Endothelial cell (in vitro differentiated cells): ENCODE measurements at regions not wholly inside any gene's neighbourhood (a gene's known extent, or its start where the extent isn't known, plus 50 kb on each side); places are given as distances from the start of the nearest gene placed in this dataset.

ENCODE experiments used
- DNase-seq: peaks from one replicate; pipeline ENCODE4 v3.0.0; 2021; ENCODE audit warnings: low spot score
- H3K27ac Mint-ChIP-seq: one replicate; pipeline ENCODE4 v1.8.0; 2021; ENCODE audit warnings: mixed read lengths, inconsistent platforms; ENCODE audit not compliant: unreplicated experiment
- H3K27me3 Mint-ChIP-seq: one replicate; pipeline ENCODE4 v1.8.0; 2021; ENCODE audit warnings: mild to moderate bottlenecking, moderate library complexity, mixed read lengths, inconsistent platforms; ENCODE audit not compliant: unreplicated experiment
- H3K36me3 Mint-ChIP-seq: one replicate; pipeline ENCODE4 v1.8.0; 2021; ENCODE audit warnings: mild to moderate bottlenecking, low read depth, mixed read lengths, inconsistent platforms; ENCODE audit not compliant: unreplicated experiment
- H3K4me1 Mint-ChIP-seq: one replicate; pipeline ENCODE4 v1.8.0; 2021; ENCODE audit warnings: mild to moderate bottlenecking, mixed read lengths, inconsistent platforms; ENCODE audit not compliant: unreplicated experiment
- H3K4me3 Mint-ChIP-seq: one replicate; pipeline ENCODE4 v1.8.0; 2021; ENCODE audit warnings: mild to moderate bottlenecking, mixed read lengths, inconsistent platforms; ENCODE audit not compliant: unreplicated experiment
- H3K9me3 Mint-ChIP-seq: one replicate; pipeline ENCODE4 v1.8.0; 2021; ENCODE audit warnings: mixed read lengths, inconsistent platforms; ENCODE audit not compliant: unreplicated experiment
- CTCF ChIP-seq: fragments of 200-600 bp; sonication (generic); IDR thresholded peaks from one replicate; pipeline ENCODE4 v1.5.0; 2021; ENCODE audit warnings: antibody characterized with exemption; ENCODE audit not compliant: unreplicated experiment

GRCh38 chr2:8436585-8436984 is 245.3 kb upstream of the ID2 start:
- H3K4me3 Mint-ChIP-seq, result no peak overlapping the region
- H3K27me3 Mint-ChIP-seq, result no peaks in the 10 kb centered on the region
- H3K36me3 Mint-ChIP-seq, result no peaks in the 10 kb centered on the region
- no peak overlapping the region for H3K27ac Mint-ChIP-seq
- no peaks in the 10 kb centered on the region for H3K9me3 Mint-ChIP-seq
- TF ChIP-seq CTCF, result no peak
- no peak for DNase-seq
- no peaks in the 10 kb centered on the region for H3K4me1 Mint-ChIP-seq

DNA sequence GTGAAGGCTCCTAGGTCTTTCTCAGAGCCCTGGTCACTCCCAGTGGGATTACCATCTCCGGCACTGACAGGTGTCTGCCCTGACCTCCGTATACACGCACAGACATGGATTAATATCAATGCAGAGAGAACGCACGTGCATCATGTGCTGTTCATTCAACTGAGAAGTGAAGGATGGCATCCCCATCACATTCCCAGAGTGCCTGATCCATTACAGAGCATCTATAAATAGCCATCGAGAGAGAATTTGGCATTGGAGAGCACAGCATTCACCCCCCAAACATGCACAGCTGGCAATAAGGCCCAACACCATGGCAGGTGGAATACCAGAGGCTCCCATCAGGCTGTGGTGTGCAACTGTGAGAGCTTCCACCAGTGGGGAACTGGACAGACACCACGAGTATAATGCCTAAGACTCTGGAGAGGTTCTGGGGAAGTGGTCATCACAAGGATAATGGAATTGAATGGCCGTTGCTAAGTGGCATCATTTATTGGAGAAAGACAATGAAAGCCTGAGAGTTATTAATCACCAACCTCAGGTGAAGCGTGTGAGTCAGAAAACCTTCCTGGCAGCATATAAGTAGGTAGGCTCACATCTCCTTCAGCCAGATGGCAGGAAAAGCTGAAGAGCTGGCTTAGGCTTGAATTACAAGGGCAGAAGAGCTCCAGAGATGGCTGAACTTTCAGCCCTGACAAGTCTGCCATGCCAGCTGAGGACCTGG is 244.5 kb upstream of the ID2 start:
- Mint-ChIP-seq H3K27ac (no peak overlapping the region), H3K27me3 (no peaks in the 10 kb centered on the region), H3K36me3 (no peaks in the 10 kb centered on the region), H3K9me3 (no peaks in the 10 kb centered on the region), H3K4me1 (no peaks in the 10 kb centered on the region), H3K4me3 (no peak overlapping the region)
- no peak for TF ChIP-seq CTCF
- DNase-seq, result no peak

DNA sequence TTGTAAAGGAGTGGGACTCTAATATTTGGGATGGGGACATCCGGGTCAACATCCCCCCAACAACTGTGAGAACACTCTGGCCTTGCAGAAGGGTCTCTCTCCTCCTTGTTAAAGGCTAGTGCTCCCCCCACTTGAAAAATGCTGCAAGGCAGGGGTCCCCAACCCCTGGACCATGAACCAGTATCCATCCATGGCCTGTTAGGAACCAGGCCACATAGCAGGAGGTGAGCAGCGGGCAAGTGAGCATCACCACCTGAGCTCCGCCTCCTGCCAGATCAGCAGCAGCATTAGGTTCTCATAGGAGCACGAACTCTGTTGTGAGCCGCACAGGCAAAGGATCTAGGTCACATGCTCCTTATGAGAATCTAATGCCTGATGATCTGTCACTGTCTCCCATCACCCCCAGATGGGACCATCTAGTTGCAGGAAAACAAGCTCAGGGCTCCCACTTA is 243.9 kb upstream of the ID2 start:
- no peak overlapping the region for H3K4me3 Mint-ChIP-seq
- H3K9me3 Mint-ChIP-seq, result no peaks in the 10 kb centered on the region
- H3K27me3 Mint-ChIP-seq, result no peaks in the 10 kb centered on the region
- no peaks in the 10 kb centered on the region for H3K36me3 Mint-ChIP-seq
- no peak overlapping the region for H3K27ac Mint-ChIP-seq
- DNase-seq, result no peak
- H3K4me1 Mint-ChIP-seq, result no peaks in the 10 kb centered on the region
- TF ChIP-seq CTCF, result no peak

DNA sequence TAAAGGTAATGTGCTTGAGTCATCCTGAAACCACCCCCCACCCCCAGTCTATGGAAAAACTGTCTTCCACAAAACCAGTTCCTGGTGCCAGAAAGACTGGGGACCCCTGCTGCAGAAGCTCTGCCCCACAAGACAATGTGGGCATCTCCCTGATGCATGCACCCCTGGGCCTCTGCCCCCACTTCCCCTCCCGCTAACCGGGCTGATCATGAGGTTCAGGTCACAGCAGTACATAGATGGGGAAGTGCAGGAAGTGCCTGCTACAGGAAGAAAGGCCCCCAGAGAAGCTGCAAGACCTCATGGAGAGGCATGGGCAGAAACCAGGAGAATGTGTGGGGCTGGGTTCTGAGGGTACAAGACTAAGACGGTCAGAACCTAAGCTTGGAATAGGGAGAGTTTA is 243.4 kb upstream of the ID2 start:
- no peaks in the 10 kb centered on the region for H3K4me1 Mint-ChIP-seq
- H3K4me3 Mint-ChIP-seq, result no peak overlapping the region
- no peaks in the 10 kb centered on the region for H3K9me3 Mint-ChIP-seq
- no peak for TF ChIP-seq CTCF
- DNase-seq, result no peak
- no peak overlapping the region for H3K27ac Mint-ChIP-seq
- H3K27me3 Mint-ChIP-seq, result no peaks in the 10 kb centered on the region
- no peaks in the 10 kb centered on the region for H3K36me3 Mint-ChIP-seq

DNA sequence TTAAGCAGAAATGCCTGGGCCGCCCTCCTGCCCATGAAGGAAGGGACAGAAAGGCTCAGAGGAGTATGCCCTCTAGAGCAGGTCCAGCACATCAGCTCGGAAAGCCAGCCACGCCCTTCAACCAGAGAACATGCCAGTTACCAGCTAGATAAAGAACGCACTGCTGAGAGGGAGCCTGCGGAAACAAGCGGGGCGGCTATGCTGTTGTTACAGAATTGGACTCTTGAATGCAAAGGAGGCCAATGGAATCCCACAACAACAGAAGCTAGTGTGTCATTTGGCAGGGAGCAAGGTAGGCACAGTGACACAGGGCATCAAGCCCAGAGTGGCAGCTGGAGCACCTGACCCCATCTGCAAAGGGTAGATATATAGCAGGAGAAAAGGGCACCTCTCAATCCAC is 242.9 kb upstream of the ID2 start:
- no peaks in the 10 kb centered on the region for H3K9me3 Mint-ChIP-seq
- H3K4me1 Mint-ChIP-seq, result no peaks in the 10 kb centered on the region
- no peak overlapping the region for H3K4me3 Mint-ChIP-seq
- no peak for TF ChIP-seq CTCF
- no peaks in the 10 kb centered on the region for H3K36me3 Mint-ChIP-seq
- no peaks in the 10 kb centered on the region for H3K27me3 Mint-ChIP-seq
- DNase-seq, result no peak
- no peak overlapping the region for H3K27ac Mint-ChIP-seq
